ENCODE measurements at regions not wholly inside any gene's neighbourhood (a gene's known extent, or its start where the extent isn't known, plus 50 kb on each side); places are given as distances from the start of the nearest gene placed in this dataset.

GRCh38 chr1:189356206-189356605 lies 1121.5 kb downstream of the BRINP3 start:
- DNase-seq (ENCODE audit: low spot score): no peak

GRCh38 chr1:189357317-189357716 lies 1120.3 kb downstream of the BRINP3 start:
- DNase-seq (ENCODE audit: low spot score): no peak

DNA sequence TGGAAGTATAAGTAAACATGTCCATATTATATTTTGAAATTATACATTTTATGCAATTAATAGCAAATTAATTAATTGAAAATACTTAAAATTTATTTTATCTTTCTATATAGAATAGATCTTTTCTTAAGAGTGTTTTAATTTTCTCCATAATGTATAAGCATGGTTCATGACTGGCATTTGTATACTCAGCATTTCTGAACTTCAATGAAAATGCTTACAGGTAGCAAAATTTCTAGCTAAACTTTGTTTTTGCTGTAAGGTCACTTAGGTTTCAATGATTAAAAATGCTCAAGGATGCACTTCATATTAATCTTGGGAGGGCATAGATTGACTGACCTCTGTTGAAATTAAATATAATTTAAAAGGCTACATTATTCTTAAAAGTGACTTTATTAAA lies 1108.1 kb downstream of the BRINP3 start:
- no peak for DNase-seq (ENCODE audit: low spot score)

- DNase-seq (ENCODE audit: low spot score): no peak
Observed at GRCh38 chr1:189374816-189375215, 1102.8 kb downstream of the BRINP3 start.

DNA sequence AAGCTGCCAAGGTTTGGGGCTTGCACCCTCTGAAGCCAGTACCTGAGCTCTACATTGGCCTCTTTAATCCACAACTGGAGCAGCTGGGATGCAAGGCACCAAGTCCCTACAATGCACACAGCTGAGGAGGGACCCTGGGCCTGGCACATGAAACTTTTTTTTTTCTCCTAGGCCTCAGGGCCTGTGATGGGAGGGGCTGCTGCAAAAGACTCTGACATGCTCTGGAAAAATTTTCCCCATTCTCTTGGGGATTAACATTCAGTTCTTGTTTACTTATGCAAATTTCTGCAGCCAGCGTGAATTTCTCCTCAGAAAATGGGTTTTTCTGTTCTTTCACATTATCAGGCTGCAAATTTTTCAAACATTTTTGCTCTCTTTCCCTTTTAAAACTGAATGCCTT lies 1072.2 kb downstream of the BRINP3 start:
- no peak for DNase-seq (ENCODE audit: low spot score)

DNA sequence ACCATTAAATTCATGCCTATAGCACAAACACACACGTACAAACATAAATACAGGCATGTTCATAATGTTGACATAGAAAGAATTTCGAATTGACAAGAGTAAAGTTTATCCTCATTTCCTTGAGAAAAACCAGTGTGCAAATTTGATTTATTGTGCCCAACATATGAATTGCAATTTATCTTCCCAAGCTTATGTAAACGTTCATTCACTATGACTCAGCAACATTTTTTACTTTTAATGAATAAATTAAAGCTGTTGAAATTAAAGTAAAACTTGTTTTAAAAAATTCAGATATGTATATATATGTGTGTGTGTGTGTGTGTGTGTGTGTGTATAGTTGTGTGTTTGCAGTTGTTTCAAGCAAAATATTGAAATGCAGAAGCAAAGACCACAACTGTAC lies 1067.9 kb downstream of the BRINP3 start:
- DNase-seq (ENCODE audit: low spot score): no peak

- DNase-seq (ENCODE audit: low spot score): no peak
Observed at GRCh38 chr1:189424746-189425331, 1052.8 kb downstream of the BRINP3 start.

DNA sequence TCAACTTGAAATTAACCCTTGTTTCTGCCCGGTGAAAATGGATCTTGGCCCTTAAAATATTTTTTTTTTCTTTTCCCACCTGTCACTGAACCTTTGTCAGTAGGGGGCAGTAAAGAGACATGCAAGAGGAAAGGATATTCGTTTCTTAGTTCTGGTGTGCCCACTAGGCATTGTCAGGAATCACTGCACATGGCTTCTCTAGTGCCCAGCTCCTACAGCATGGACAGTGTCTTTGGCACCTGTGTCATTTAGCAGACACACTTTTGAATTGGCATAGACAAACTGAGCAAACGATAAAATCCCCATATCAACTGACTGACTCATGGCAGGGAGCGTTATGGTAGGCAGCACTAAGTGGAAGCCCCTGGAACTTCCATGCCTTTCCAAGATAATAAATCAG lies 1048.1 kb downstream of the BRINP3 start:
- DNase-seq (ENCODE audit: low spot score): no peak

DNA sequence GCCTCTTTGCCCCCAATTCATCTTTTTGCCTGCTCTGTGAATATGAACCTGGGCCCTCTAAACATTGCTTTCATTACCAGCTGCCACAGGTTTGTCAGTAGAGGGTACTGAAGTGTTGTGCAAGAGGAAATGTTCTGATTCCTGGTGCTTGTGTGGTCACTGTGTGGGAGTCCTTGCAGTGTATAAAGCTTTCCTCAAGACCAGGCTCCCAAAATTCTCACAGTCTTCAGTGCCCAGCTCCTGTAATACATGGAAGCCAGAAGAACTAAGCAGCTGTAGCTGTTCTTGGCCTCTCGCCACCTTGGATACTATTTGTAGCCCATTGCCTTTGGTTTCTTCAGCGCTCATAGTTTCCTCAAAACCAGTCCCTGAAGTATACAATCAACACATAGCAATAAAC lies 1046.2 kb downstream of the BRINP3 start:
- DNase-seq (ENCODE audit: low spot score): no peak

DNA sequence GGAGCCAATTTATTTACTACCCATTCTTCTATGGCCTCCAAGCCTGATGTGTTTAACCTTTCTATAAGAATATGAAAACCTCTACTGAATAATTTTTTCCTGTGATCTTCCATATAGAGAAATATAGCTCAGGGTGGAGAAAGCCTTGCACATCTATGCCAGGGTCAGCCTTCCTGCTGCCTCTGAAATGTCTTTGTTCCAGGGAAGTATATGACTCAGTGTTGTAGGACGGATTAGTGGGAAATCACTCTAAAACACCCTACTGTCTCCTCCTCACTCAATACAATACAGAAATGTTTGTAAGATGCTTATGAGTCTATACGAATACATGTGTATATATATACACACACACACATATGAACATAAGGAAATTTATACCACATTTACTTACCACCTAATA lies 1044.9 kb downstream of the BRINP3 start:
- DNase-seq (ENCODE audit: low spot score): no peak

- DNase-seq (ENCODE audit: low spot score): no peak
Observed at GRCh38 chr1:189434461-189434860, 1043.2 kb downstream of the BRINP3 start.

- no peak for DNase-seq (ENCODE audit: low spot score)
Observed at GRCh38 chr1:189435398-189435797, 1042.3 kb downstream of the BRINP3 start.

GRCh38 chr1:189438808-189439207 lies 1038.9 kb downstream of the BRINP3 start:
- no peak for DNase-seq (ENCODE audit: low spot score)

DNA sequence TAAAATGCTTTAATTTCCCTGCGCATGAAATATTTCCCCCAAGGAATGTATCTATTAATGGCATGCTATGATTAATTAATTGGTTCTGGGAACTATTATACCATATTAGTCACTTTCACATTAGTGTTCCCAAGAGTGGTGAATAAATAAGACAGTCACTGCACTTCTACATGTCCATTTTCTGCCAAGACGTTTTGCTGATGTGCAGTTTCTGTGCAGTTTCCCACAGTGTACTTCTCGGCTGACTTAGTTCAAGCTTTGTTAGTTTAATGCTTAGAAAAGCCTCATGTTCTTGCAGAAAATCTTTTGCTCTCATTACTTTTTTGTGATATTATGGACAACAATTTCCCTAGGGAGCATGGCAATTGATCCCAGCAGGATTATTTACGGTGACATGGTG lies 1014.5 kb downstream of the BRINP3 start:
- DNase-seq (ENCODE audit: low spot score): no peak

DNA sequence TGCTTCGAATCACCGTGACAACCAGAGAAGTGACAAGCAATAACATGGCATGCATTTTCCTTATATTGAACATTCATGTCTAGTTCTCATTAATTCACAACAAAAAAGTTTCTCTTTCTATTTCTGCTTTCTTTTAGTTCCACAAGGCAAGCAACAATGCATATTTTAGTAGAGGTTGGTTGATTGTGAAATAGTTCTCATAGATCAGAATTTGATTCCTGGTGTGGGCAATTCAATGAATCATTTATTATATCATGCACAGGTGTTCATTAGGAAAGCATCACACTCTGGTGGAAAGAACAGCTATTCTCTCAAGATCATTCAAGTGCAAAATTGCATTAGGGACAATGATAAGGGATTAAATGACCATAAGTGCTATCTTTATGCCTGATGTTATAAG lies 980.9 kb downstream of the BRINP3 start:
- no peak for DNase-seq (ENCODE audit: low spot score)

DNA sequence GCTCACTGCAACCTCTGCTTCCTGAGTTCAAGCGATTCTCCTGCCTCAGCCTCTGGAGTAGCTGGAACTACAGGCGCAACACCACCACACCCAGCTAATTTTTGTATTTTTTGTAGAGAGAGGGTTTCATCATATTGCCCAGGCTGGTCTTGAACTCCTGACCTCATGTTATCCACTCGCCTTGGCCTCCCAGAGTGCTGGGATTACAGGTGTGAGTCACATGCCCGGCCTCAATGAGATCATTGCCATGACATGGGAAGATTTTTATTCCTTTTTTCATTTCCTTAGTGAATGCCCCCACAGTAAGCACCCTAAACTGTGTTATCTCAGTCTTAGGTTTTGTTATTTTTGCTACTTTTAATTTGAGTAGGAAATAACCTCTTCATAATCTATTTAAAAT lies 977.9 kb downstream of the BRINP3 start:
- DNase-seq (ENCODE audit: low spot score): no peak

DNA sequence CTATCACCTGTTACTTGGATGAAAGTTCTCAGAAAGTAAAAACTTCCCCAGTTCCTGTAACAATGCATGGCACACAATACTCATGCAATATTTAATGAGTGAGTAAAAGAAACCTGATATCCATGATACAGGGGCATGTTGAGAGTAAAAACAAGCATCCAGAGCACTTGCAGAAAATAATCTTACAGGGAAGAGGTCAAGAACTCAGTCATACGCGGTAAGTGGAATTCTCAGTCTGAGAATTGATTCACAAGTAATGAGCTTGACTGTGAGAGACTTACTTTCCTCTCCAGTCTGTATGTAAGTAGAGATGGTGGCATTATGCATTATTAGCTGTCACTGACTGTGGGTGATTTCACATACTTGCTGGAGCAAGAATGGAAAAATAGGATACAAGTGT lies 976.9 kb downstream of the BRINP3 start:
- DNase-seq (ENCODE audit: low spot score): no peak

GRCh38 chr1:189510827-189511226 lies 966.8 kb downstream of the BRINP3 start:
- no peak for DNase-seq (ENCODE audit: low spot score)

DNA sequence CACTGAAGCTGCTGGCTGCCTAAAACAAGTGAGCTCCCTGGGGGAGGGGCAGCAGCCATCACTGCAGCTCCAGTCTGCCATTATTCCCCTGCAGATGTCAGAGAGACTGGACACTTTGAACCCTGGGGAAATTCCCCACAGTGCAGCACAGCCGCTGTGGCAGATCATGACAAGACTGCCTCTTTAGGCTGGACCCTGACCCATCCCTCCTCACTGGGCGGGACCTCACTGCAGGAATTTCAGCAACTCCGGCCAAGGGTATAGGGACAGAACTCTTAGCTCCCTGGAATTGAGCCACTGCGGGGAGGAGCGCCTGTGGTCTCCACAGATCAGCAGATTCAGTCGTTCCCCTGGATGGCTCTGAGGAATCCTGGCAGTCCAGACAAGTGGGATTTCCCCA lies 964.6 kb downstream of the BRINP3 start:
- no peak for DNase-seq (ENCODE audit: low spot score)

- DNase-seq (ENCODE audit: low spot score): no peak
Observed at GRCh38 chr1:189522441-189522840, 955.2 kb downstream of the BRINP3 start.

DNA sequence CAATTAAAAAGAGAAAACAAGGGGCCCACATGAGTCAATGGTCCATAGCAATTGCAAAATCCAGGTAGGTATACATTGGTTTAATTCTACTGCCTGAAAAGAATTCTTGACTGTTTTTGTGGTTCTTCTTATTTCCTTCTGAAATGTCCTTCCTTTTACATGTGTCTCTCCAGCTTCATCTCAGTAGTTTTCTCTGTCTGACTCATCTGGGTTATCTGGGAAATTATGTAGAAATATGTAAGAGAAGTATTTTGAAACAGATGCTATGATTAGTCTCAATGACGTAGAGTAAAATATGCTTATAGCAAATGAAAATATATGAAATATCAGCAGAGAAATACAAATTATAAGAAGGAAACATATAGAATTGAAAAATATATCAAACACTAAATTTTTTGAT lies 953.2 kb downstream of the BRINP3 start:
- DNase-seq (ENCODE audit: low spot score): no peak

DNA sequence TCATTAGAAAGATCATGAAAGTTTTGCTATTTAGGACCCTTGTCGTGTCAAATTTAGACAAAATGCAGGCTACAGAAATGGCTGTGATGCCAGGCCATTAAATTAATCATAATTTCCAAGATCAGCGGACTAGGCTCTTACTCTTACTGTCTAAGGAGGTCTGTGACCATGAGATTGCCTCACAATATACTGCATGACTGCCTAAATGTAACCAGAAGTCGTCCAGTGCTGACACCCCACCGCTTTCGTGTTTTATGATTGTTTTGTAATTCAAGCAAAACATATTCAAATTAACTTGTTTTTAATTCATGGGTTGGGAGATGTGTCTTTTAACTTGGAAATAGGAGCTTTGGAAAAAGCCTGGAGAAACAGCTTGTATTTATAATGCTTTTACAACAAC lies 947.5 kb downstream of the BRINP3 start:
- DNase-seq (ENCODE audit: low spot score): no peak

- no peak for DNase-seq (ENCODE audit: low spot score)
Observed at GRCh38 chr1:189538271-189538670, 939.4 kb downstream of the BRINP3 start.

- no peak for DNase-seq (ENCODE audit: low spot score)
Observed at GRCh38 chr1:189550498-189550897, 927.2 kb downstream of the BRINP3 start.

DNA sequence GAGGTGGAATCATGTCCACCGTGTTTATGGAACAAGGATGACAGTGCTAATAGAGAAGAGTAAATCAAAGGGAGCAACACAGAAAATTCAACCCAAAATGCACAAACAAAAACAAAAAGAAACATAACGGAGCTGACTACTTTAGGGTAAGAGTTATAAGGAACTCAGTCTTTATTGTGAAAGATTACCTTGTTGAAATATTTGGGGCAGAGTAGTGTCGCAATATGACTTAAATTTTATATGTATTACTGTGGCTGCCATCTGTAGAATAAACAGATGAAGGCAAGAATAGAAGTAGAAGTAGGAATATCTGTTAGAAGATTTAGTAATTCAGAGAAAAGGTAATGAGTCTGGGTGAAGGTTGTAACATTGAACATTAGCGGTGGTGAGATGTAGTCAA lies 913.9 kb downstream of the BRINP3 start:
- DNase-seq (ENCODE audit: low spot score): no peak

Measured in CD4-positive, alpha-beta T cell treated with Interleukin-6 at 100 ng/mL for 8 hours (primary cell).